Activated CD4-positive, alpha-beta T cell treated with anti-CD3 and anti-CD28 coated beads, Interleukin-2, amount 50 U/mL, for 24 hours (primary cell): ENCODE measurements at regions not wholly inside any gene's neighbourhood (a gene's known extent, or its start where the extent isn't known, plus 50 kb on each side); places are given as distances from the start of the nearest gene placed in this dataset.
"Not testable (repeated sequence)": the region's sequence is repeated elsewhere in the genome, so short reads cannot be mapped to it uniquely, and the experiment has no call there.

ENCODE experiments used
- DNase-seq, 2 donors: peaks; one replicate each; pipeline ENCODE4 v3.0.0-alpha.2; 2020; ENCODE audit warnings: low read depth in 1 of 2, low spot score in 1 of 2

- not testable (repeated sequence) for DNase-seq
These were observed 50.6 kb upstream of the MYL10 start for GRCh38 chr7:101679653-101680173.

- no peak for DNase-seq
These were observed 51.5 kb upstream of the MYL10 start for GRCh38 chr7:101680406-101681145.

GRCh38 chr7:101681170-101682007 is 52.3 kb upstream of the MYL10 start:
- no peak for DNase-seq

- no peak for DNase-seq
These were observed 55.9 kb upstream of the MYL10 start for GRCh38 chr7:101684983-101685330.

- no peak for DNase-seq
These were observed 56.9 kb upstream of the MYL10 start for GRCh38 chr7:101686030-101686429.

- DNase-seq, result no peak
These were observed 58.0 kb upstream of the MYL10 start for GRCh38 chr7:101687081-101687480.

- DNase-seq, result no peak
These were observed 58.7 kb upstream of the MYL10 start for GRCh38 chr7:101687791-101688182.

- peak; percentile 67 to 78 for DNase-seq
These were observed 59.2 kb upstream of the MYL10 start for GRCh38 chr7:101688183-101688831.

GRCh38 chr7:101688995-101689907 is 60.2 kb upstream of the MYL10 start:
- DNase-seq, result no peak

GRCh38 chr7:101690061-101690460 is 61.0 kb upstream of the MYL10 start:
- no peak for DNase-seq

- no peak for DNase-seq
These were observed 62.8 kb upstream of the MYL10 start for GRCh38 chr7:101691822-101692384.

GRCh38 chr7:101693498-101694091 is 64.5 kb upstream of the MYL10 start:
- DNase-seq, result no peak

- no peak for DNase-seq
These were observed 69.9 kb upstream of the MYL10 start for GRCh38 chr7:101698964-101699363.

- no peak for DNase-seq
These were observed 70.3 kb upstream of the MYL10 start for GRCh38 chr7:101699399-101699798.

- DNase-seq, result no peak
These were observed 71.1 kb upstream of the MYL10 start for GRCh38 chr7:101699881-101700823.

GRCh38 chr7:101701153-101701794 is 72.2 kb upstream of the MYL10 start:
- no peak for DNase-seq

GRCh38 chr7:101702362-101702850 is 73.3 kb upstream of the MYL10 start:
- DNase-seq, result no peak

- no peak for DNase-seq
These were observed 76.2 kb upstream of the MYL10 start for GRCh38 chr7:101705331-101705730.
